Lower leg skin (tissue), 4 donors: ENCODE measurements at regions not wholly inside any gene's neighbourhood (a gene's known extent, or its start where the extent isn't known, plus 50 kb on each side); places are given as distances from the start of the nearest gene placed in this dataset.

Source experiments
- DNase-seq, 2 donors: peaks; one replicate each; pipeline ENCODE4 v3.0.0-alpha.2; 2019; ENCODE audit warnings: low spot score in 2 of 2
- H3K4me3 ChIP-seq: fragments of 200-600 bp; sonication (generic); 2 replicates; pipeline ENCODE4 v1.5.1; 2017; ENCODE audit warnings: mild to moderate bottlenecking, low read depth; ENCODE audit not compliant: poor library complexity, severe bottlenecking
- POLR2A ChIP-seq, 2 donors: fragments of 450-650 bp; IDR thresholded peaks; one replicate each; pipeline ENCODE4 v1.6.1; 2016 to 2017; ENCODE audit warnings: antibody characterized with exemption in 2 of 2, mild to moderate bottlenecking in 1 of 2, moderate library complexity in 1 of 2
- WGBS, 2 donors: methylation state at CpG; one replicate each; pipeline ENCODE4 v1.1.5; 2018; 5-methylcytosine and 5-hydroxymethylcytosine counted together
- intact Hi-C: fragments of 100-400 bp; cut with DNase I; formaldehyde crosslinking; loops from one replicate; pipeline ENCODE4 v1.15.0; 2023; ENCODE audit warnings: low total_unique reads
- TF ChIP-seq, protein P1 (sequence below), 3 donors: fragments of 450-650 bp; IDR thresholded peaks; one replicate each; pipeline ENCODE4 v1.5.1; 2016; ENCODE audit warnings: antibody characterized with exemption in 3 of 3, mild to moderate bottlenecking in 3 of 3, moderate library complexity in 2 of 3

DNA sequence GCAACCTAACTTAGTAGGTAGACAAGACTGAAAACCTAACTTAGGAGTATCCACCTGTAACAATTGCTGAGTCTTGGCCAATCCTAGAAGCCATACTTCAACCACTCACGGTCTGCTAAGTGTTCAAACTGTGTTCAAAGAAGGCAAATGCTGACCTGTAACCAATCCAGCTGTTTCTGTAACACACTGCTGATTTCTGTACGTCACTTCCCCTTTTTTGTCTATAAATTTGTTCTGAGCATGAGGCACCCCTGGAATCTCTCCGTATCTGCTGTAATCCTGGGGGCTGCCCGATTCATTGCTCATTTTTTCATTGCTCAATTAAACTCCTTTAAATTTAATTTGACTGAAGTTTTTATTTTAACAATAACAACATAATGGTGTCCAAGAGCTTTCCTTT, 451.4 kb upstream of the ATP10A start:
- intact Hi-C loops = no loop called here
- 71 to 72% methylated on average over 4 of the region's 4 CpGs for WGBS, 2 donors
- no peak overlapping the region for H3K4me3 ChIP-seq
- no peak for DNase-seq
- no peak for TF ChIP-seq POLR2A (IDR thresholded peaks at IDR 0.05)
- TF ChIP-seq, protein P1, sequence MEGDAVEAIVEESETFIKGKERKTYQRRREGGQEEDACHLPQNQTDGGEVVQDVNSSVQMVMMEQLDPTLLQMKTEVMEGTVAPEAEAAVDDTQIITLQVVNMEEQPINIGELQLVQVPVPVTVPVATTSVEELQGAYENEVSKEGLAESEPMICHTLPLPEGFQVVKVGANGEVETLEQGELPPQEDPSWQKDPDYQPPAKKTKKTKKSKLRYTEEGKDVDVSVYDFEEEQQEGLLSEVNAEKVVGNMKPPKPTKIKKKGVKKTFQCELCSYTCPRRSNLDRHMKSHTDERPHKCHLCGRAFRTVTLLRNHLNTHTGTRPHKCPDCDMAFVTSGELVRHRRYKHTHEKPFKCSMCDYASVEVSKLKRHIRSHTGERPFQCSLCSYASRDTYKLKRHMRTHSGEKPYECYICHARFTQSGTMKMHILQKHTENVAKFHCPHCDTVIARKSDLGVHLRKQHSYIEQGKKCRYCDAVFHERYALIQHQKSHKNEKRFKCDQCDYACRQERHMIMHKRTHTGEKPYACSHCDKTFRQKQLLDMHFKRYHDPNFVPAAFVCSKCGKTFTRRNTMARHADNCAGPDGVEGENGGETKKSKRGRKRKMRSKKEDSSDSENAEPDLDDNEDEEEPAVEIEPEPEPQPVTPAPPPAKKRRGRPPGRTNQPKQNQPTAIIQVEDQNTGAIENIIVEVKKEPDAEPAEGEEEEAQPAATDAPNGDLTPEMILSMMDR (IDR thresholded peaks at IDR 0.05) = no peak

DNA sequence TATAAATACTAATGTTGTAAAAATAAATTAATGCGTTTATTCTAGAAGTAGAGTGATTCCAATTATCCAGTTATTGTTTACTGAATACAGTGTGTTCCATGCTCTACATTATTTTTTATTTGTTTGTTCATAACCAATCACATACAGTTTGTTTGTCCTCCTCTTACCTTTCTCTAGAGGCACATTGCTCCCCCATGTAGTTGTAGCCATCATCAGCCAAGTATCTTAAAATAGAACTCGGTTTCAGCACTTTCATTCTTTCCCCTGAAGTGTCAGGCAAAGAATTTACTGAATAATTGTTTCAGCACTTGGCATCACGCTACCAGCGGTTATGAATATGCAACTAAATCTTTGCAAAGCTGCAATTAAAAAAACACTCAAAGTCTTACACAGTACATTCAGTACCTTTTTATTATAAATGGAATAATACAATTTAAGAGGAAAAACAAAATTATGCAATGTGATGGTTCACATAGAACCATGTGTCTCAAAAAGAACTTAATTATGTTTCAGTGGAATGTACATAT, 448.6 kb upstream of the ATP10A start:
- no peak overlapping the region for H3K4me3 ChIP-seq
- intact Hi-C loops = no loop called here
- no peak for DNase-seq
- TF ChIP-seq, protein P1 (IDR thresholded peaks at IDR 0.05) = no peak
- no peak for TF ChIP-seq POLR2A (IDR thresholded peaks at IDR 0.05)
- WGBS, 2 donors = 81% methylated on average over 4 of the region's 4 CpGs

DNA sequence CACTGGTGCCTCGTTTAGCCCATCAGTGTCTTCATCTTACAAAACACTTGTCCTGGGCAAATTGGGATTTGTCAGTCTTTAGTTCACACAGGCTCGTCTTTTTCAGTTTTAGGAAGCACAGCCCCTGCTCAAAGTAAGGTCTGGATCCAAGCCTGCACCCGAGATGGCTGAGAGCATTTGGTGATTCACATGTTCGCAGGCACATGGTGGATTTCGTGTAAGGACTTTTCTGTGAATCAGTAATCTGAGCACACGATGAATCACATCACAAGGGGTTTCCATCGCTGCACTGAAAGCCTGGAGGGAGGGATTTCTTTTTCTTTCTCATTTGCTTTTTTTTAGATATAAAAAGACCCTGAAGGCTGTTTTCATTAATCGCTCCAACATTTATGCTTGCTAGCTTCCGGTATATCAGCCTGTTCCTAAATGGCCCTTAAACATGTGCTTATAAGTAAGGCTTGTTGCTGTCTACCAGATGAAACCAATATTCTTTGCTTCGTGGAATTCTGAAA, 435.6 kb upstream of the ATP10A start:
- intact Hi-C loops = no loop called here
- 58 to 64% methylated on average over 10 of the region's 10 CpGs for WGBS, 2 donors
- no peak for TF ChIP-seq POLR2A (IDR thresholded peaks at IDR 0.05)
- TF ChIP-seq, protein P1 (IDR thresholded peaks at IDR 0.05) = no peak
- no peak overlapping the region for H3K4me3 ChIP-seq
- no peak for DNase-seq

DNA sequence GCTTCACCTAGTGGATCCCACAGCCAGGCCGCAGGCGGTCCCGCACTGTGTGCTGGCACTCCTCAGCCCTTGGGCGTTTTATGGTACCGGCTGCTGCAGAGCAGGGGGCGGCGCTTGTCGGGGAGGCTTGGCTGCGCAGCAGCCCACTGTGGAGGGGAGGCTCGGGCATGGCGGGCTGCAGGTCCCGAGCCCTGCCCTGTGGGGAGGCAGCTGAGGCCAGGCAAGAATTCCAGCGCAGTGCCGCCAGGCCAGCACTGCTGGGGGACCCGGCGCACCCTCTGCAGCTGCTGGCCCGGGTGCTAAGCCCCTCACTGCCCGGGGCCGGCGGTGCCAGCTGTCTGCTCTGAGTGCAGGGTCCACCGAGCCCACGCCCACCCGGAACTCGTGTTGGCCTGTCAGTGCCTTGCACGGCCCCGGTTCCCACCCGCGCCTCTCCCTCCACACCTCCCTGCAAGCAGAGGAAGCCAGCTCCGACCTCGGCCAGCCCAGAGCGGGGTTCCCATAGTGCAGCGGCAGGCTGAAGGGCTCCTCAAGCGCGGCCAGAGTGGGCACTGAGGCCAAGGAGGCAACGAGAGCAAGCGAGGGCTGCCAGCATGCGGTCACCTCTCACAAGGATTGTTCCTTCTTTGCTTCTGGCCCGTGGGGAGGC, 435.0 kb upstream of the ATP10A start:
- intact Hi-C loops = no loop called here
- 94 to 95% methylated on average over 27 to 38 of the region's 38 CpGs for WGBS, 2 donors
- H3K4me3 ChIP-seq = no peak overlapping the region
- no peak for DNase-seq
- TF ChIP-seq, protein P1 (IDR thresholded peaks at IDR 0.05) = no peak
- no peak for TF ChIP-seq POLR2A (IDR thresholded peaks at IDR 0.05)

DNA sequence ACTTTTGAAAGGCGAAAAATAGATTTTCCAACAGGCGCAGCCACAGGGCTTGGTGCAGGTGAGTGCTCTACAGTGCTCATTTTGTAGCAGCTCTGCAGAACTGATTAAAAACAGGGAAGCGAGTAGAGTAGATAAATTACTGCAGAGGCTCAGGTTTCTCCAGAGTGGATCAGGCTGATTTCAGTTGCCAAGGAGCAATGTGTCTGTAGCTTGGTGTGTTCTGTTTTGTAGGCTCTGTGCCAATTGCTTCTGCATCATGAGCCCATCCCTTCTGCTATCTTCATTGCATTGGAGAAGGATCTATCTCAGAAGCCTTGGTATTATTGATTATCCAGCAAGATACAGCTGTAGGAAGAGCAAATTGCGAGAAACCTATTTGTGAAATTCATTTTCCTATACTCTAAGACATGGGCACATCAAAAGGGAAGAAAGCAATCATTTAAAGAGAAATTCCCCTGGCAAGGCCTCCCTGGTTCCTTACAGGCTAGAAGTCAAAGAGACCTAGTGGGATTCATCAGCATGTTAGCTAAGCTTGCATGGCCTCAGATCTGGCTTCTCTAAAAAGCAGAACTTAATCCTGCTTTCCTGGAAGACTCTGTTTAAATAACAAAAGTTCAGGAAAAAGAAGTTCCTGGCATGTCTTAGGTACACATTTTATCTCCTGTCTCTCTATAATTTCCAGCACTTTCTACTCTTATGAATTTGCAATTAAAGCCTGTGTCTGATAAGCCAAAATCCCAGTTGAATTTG, 432.4 kb upstream of the ATP10A start:
- 60 to 65% methylated on average over 4 of the region's 4 CpGs for WGBS, 2 donors
- intact Hi-C loops = no loop called here
- no peak overlapping the region for H3K4me3 ChIP-seq
- DNase-seq = no peak
- no peak for TF ChIP-seq POLR2A (IDR thresholded peaks at IDR 0.05)
- TF ChIP-seq, protein P1 (IDR thresholded peaks at IDR 0.05) = no peak
